Chondrocyte (in vitro differentiated cells): ENCODE measurements at regions not wholly inside any gene's neighbourhood (a gene's known extent, or its start where the extent isn't known, plus 50 kb on each side); places are given as distances from the start of the nearest gene placed in this dataset.

Experiments used
- DNase-seq: peaks from one replicate; pipeline ENCODE4 v3.0.0; 2021; ENCODE audit warnings: mixed read lengths, low spot score
- H3K27ac Mint-ChIP-seq: one replicate; pipeline ENCODE4 v1.8.0; 2021; ENCODE audit warnings: mild to moderate bottlenecking, moderate library complexity, mixed read lengths; ENCODE audit not compliant: unreplicated experiment
- H3K27me3 Mint-ChIP-seq: 2 replicates; pipeline ENCODE4 v1.8.0; 2021; ENCODE audit warnings: low read depth, mixed read lengths
- H3K36me3 Mint-ChIP-seq: 2 replicates; pipeline ENCODE4 v1.8.0; 2021; ENCODE audit warnings: low read depth, mixed read lengths
- H3K4me1 Mint-ChIP-seq: 2 replicates; pipeline ENCODE4 v1.8.0; 2021; ENCODE audit warnings: low read depth, mild to moderate bottlenecking, mixed read lengths
- H3K4me3 Mint-ChIP-seq: one replicate; pipeline ENCODE4 v1.8.0; 2021; ENCODE audit warnings: mild to moderate bottlenecking, moderate library complexity, mixed read lengths; ENCODE audit not compliant: unreplicated experiment
- H3K9me3 Mint-ChIP-seq: 2 replicates; pipeline ENCODE4 v1.8.0; 2021; ENCODE audit warnings: low read depth, mixed read lengths
- CTCF ChIP-seq: fragments of 200-600 bp; sonication (generic); IDR thresholded peaks from 2 replicates; pipeline ENCODE4 v1.5.0; 2021; ENCODE audit warnings: antibody characterized with exemption, mild to moderate bottlenecking, moderate library complexity

- peaks cover 4% of the 10 kb centered on the region for H3K4me1 Mint-ChIP-seq
- DNase-seq = no peak
- no peaks in the 10 kb centered on the region for H3K9me3 Mint-ChIP-seq
- no peak for TF ChIP-seq CTCF
- H3K36me3 Mint-ChIP-seq = no peaks in the 10 kb centered on the region
- H3K4me3 Mint-ChIP-seq = no peak overlapping the region
- H3K27ac Mint-ChIP-seq = no peak overlapping the region
- peaks cover 2% of the 10 kb centered on the region for H3K27me3 Mint-ChIP-seq
Observed at GRCh38 chr12:66859751-66860440, 181.0 kb upstream of the GRIP1 start.

- H3K4me1 Mint-ChIP-seq = peaks cover 4% of the 10 kb centered on the region
- no peak overlapping the region for H3K4me3 Mint-ChIP-seq
- no peaks in the 10 kb centered on the region for H3K36me3 Mint-ChIP-seq
- peak; percentile 97 for TF ChIP-seq CTCF
- DNase-seq = peak; percentile 52
- H3K27ac Mint-ChIP-seq = no peak overlapping the region
- H3K9me3 Mint-ChIP-seq = no peaks in the 10 kb centered on the region
- H3K27me3 Mint-ChIP-seq = peaks cover 2% of the 10 kb centered on the region
Observed at GRCh38 chr12:66860752-66861750, 182.2 kb upstream of the GRIP1 start.

GRCh38 chr12:66862356-66862985 is 183.6 kb upstream of the GRIP1 start:
- Mint-ChIP-seq H3K4me3 (no peak overlapping the region), H3K4me1 (peaks cover 4% of the 10 kb centered on the region), H3K9me3 (no peaks in the 10 kb centered on the region), H3K27me3 (peaks cover 2% of the 10 kb centered on the region), H3K27ac (no peak overlapping the region), H3K36me3 (no peaks in the 10 kb centered on the region)
- DNase-seq = no peak
- no peak for TF ChIP-seq CTCF

GRCh38 chr12:66863276-66863675 is 184.4 kb upstream of the GRIP1 start:
- H3K4me1 Mint-ChIP-seq = peaks cover 4% of the 10 kb centered on the region
- DNase-seq = no peak
- no peak for TF ChIP-seq CTCF
- no peaks in the 10 kb centered on the region for H3K36me3 Mint-ChIP-seq
- peaks cover 2% of the 10 kb centered on the region for H3K27me3 Mint-ChIP-seq
- no peak overlapping the region for H3K27ac Mint-ChIP-seq
- H3K9me3 Mint-ChIP-seq = no peaks in the 10 kb centered on the region
- H3K4me3 Mint-ChIP-seq = no peak overlapping the region

- Mint-ChIP-seq H3K27me3 (peaks cover 3% of the 10 kb centered on the region), H3K9me3 (no peaks in the 10 kb centered on the region), H3K27ac (no peak overlapping the region), H3K4me1 (no peaks in the 10 kb centered on the region), H3K36me3 (no peaks in the 10 kb centered on the region), H3K4me3 (no peak overlapping the region)
- no peak for TF ChIP-seq CTCF
- DNase-seq = no peak
Observed at GRCh38 chr12:66877925-66878324, 199.0 kb upstream of the GRIP1 start.
